GM18502 (cell line): ENCODE measurements at regions not wholly inside any gene's neighbourhood (a gene's known extent, or its start where the extent isn't known, plus 50 kb on each side); places are given as distances from the start of the nearest gene placed in this dataset.

Experiments
- ATAC-seq: cut with Tn5 transposase; IDR thresholded peaks from one replicate; pipeline ENCODE4 v1.9.1; 2021; ENCODE audit warnings: mild to moderate bottlenecking; ENCODE audit not compliant: unreplicated experiment, poor library complexity

DNA sequence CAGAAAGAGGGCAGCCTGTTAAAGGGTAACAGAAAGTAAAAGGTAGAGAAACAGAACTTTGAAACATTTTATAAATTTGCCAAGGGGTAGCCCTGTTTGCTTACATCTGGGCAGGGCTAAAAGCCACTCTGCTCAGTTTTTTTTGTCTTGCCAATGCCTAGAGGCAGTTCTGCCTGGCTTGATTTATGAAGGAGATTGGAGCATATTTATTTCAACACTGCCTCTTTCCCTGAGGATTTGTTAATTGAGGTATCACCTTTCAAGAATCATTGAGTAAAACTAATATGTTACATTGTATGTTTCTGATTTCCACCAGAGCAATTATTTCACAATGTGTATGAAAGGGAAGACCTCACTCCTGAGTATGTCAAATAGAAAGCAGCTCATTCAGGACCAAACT is 160.8 kb downstream of the GXYLT1 start:
- ATAC-seq: no peak

DNA sequence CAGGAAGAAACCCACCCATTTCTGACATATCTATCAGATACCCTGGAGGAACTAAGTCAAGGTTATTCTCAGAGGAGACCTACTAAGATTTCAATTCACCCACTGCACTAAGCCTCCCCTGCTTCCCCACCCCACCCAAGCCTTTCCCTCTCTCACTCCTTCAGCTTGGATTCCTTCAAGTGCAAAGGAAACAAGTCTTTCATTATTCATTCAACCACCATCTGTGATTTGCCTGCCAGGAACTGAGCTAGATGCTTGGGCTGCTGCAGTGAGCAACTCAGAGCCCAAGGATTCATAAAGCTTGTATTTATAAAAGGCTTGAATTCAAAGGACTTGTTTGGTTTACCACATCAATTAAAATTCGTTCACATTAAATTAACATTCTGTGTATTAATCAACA is 161.3 kb downstream of the GXYLT1 start:
- no peak for ATAC-seq

DNA sequence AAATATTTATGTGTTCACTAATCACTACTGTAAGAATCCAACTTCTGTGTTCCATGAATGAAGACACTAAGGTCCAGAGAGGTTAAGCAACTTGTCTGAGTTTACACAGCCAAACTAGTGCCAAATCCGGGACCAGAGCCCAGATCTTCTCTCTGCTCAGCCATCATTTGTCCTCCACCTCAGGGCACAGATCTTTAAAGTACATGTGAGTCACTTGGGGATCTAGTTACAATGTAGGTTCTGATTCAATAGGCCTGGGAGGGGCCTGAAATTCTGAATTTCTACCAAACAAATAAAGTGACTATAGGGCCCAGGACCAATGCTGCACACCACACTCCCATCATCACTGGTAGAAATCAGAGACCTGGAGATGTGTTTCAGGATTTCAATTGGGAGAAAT is 162.9 kb downstream of the GXYLT1 start:
- no peak for ATAC-seq

DNA sequence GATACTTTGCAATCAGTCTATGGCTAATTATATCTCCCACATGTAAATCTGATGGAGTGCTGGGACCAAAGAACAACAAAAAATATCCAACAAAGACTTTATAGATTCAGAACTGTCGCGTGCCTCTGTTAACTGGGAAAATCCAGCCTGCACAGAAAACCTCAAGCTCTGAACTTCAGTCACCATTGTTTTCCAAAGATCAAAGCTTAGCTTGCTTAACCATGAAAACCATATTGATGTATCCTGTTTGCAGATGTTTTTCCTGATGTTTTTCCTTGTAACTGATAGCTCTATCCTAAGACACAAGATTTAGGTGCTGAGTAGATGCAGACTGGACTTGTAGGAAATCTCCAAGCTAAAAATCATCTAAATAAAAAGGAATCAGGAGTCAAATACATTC is 163.7 kb downstream of the GXYLT1 start:
- no peak for ATAC-seq

DNA sequence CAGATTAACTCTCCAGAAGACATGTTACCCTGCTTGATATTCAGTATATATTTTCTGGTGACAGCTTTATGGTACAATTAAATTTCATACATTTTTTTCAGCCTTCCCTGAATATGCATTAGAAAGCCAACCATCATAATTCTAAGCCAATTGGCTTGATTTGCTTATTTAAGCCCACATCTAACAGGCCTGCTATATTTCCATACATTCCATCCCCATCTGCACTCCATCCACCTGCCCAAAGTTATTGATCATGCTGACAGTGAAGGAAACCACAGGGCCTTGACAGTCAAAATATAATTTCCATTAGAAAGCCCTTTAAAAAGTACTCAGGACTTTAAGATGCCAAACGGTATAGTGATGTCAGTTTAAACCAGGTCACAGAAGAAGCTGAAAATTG is 164.3 kb downstream of the GXYLT1 start:
- no peak for ATAC-seq

DNA sequence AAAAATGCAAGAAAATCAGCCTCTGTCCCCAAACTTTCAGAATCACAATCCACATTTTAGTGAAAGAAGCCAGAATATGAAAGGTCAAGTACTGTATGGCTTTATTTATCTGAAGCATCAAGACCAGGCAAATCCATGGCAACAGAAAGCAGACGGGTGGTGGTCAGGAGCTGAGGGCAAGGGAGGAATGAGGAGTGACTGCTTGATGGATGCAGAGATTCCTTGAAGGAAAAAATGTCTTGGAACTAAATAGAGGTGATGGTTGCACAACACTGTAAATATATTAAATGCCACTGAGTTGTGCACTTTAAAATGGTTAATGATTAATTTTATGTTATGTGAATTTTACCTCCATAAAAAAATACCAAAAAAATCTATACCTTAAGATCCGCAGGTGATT is 165.1 kb downstream of the GXYLT1 start:
- no peak for ATAC-seq

DNA sequence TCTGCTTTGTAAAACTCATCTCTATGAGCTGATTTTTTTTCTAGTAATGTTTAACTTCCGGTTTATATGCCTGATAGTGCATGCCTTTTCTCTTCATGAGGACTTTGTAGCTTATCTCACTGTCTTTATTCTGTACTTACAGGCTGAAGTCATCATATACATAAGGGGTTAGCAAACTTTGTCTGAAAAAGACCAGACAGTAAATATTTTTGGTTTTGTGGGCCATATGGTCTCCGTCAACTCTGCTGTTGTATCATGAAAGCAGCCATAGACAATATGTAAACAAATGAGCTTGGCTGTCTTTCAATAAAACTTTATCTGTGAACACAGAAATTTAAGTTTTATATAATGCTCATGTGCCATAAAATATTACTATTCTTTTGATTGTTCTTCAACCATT is 172.1 kb downstream of the GXYLT1 start:
- no peak for ATAC-seq

DNA sequence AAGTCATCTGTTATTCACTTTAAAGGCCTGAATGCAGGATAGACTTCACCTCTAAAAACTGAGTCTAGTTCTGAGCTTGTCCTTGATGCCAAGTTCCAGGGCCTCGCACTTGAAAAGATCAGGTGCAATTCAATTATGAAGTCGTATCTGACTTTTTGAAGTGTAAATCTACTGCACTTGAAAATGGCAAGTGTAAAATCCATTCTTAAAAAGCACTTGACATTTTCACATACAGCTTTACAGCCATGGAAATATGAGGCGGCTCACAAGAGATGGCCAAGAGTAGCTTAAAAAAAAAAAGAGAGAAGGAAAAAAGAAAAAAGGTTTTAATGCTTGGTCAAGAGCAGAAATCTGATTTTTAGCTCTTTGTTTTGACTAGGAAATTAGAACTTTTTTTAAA is 172.5 kb downstream of the GXYLT1 start:
- no peak for ATAC-seq

DNA sequence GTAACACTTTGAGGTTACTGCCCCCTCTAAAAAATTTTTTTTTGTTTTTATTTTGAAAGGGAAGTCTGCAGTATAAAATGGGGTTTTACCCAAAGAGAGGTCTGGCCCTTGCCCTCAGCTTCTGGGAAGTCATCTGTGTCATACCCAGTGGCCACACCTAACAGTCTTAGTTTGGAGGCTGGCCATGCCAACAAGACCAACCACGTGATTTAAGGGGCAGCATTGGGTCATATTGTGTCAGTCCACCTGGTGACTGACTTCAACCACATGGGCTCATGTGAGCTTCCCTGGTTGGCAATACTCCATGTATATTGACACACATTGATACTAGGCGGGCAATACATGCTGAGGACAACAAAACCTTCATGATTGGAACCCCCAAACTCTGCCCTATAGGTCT is 173.9 kb downstream of the GXYLT1 start:
- ATAC-seq: no peak

DNA sequence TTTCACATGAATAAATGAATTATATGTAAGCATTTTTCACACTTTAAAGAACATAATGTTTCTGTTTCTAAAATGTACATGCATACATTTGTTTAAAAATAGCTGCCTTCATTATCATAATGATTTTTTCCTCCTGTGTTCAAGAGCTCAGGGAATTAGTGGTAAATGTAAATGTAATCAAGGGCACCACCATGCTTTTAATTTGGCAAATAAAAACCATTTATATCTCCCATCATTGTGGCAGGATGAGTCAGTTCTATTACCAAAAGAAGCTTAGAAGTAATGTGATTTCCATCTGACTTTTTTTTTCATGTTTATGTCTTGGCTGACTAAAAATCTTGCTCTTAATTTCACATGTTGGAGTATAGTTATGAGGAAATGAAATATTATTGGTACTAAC is 176.1 kb downstream of the GXYLT1 start:
- ATAC-seq: no peak

DNA sequence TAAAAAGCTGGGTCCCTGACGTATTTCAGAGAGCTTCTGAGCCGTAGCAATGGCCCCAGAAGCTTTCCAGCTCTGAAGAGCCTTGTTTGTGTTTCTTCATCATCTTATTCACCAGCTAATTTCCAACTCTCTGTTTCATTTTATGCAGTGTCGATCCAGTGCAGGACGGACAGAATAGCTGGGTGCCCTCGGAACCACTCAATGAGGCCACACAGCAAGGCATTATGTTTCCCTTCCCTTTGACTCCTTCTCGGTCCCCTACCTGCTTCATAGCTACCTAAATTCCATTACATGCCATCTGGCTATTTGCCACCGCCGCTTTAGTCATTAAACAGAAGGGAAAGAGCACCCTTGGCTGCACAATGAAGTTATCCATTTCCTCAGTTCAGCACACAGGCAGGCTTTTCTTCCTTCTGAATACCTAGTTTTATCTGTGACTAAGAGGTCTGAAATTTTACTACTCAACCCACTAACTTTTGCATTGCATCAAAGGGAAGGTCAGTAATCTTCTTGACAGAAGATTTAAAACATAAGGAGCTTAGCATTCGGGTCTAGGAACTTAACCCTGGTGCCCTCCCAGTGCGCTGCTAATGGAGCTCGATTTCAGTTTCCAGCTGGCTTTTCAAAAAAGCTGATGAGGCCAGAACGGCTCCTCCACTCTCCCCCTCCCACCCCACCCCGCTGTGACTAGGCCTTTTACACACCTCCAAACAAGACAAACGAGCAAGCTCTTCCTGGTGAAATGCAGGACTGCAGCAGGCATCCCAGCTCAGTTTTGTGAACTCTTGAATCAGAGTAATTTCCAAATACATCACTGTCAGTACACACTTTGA is 176.8 kb downstream of the GXYLT1 start:
- no peak for ATAC-seq

DNA sequence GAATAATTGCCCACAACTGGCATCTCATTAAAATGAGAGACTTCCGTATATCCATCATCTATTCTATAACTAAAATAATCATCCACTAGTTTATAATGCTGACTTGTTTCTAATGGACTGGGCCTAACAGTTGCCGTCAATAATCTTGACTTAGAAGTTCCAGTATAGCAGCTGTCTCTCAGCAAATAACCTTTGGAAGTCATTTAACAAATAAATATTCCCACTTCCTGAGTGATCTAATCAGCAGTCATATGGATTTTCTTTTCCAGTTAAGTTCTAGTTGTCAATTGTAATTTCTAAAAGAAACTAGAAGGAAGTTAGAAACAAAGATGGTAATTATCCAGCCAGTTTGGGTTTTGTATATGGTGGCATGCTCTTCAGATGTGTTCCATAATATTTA is 177.8 kb downstream of the GXYLT1 start:
- ATAC-seq: no peak

DNA sequence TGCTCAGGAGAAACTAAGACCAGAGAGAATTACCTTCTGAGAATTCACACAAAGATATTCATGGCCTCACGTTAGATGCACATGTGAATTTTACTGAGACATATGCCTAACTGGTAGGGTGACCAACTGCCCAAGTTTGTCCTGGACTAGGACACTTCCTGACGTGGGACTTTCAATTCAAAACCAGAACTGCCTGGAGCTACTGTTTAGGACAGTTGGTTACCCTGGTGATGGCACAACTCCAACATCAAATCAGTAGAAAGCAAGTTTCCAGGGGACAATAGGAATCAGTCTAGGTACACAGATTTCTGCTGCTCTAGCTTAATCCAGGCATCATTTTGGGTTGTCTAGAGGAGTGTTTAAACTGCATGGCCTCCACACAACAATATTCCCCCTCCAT is 178.7 kb downstream of the GXYLT1 start:
- no peak for ATAC-seq

DNA sequence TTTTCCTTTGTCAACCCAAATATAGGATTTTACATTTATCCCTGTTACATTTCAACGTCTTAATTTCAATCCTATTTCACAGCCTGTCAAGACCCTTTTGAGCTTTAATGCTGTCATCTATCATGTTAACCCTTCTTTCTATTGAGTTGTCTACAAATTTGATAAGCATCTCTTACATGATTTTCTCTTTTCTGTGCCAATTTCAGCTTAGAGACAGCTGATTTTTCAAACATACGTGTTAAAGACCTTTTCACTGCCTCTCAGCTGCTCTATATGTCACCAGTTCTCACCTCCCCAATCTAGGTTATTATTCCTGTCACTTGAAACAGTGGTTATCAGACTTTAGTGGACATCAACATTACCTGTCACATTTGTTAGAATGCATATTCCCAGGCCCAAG is 181.3 kb downstream of the GXYLT1 start:
- ATAC-seq: no peak

DNA sequence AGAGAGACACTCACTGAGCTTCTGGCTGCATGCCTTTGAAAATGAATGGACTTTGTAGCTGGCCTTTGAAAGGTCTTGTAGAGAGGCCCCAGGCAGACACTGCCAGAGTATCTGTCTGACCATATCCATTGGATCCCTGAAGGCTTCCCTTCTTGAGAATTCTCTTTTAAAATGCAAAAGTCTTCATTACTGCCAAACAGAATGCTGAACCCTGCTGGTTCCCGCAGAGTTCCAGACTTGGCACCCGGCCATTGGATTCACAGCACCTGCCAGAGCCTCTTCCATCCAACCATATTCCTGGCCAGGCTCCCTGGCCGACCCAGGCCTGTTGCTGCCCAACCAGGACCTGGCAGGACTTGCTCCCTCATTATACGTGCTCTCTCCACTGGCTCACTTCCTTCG is 182.5 kb downstream of the GXYLT1 start:
- ATAC-seq: no peak

DNA sequence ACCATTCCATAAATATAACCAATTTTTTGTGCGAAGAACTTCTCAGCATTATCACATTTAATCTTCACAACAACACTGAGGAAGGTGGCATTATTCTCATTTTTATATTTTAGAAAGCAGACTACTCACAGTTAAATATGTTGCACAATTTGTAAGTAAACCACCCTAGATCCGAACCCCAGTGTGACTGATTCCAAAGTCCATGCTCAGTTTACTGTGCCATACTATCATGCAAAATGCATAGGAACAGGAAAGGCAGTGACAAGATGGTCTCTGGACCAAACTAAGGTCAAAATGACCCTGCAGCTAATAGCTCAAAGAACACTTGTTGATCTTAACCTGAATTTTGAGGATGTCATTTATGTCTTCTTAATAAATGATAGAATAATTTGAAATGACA is 185.4 kb downstream of the GXYLT1 start:
- no peak for ATAC-seq

DNA sequence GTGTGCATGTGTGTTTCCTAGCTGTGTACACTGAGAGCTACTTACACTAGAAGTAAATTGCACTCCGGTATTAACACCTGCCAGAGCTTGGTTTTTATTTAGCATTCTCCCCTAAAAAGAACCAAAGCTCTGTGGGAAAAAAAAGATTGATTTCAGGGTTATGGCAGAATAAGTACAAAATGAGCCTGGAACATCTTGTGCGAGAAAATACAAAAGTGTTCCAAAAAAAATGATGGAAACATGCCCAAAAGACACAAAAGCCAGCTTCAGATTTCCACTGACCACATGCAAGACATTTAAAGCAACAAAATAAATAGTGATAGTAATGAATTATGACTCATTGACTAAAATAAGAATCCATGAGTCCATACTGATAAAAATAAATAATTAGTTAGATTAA is 188.3 kb downstream of the GXYLT1 start:
- no peak for ATAC-seq

DNA sequence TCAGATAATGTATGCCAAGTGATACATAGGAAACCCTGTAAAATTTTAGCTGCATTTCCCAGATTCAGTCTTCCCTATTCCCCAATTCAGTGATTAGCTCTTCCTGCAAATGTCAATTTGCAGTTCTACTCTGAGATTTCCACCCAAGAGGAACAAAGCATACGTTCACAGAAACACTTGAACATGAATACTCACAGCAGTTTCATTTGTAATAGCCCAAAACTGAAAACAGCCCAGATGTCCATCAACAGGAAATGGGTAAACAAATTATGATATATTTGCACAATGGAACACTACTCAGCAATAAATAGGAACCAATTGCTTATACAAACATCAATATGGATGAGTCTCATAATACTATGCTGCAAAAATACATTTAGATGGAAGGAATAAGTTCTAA is 194.2 kb downstream of the GXYLT1 start:
- peak; percentile 79 for ATAC-seq

DNA sequence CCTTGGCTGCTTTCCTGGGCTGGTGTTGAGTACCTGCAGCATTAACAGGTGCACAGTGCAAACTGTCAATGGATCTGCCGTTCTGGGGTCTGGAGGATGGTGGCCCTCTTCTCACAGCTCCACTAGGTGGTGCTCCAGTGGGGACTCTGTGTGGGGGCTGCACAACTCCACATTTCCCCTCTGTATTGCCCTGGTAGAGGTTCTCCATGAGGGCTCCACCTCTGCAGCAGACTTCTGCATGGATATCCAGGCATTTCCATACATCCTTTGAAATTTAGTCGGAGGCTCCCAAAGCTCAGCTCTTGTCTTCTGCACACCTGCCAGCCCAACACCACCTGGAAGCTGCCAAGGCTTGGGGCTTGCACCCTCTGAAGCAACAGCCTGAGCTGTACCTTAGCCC is 198.6 kb downstream of the GXYLT1 start:
- ATAC-seq: no peak

DNA sequence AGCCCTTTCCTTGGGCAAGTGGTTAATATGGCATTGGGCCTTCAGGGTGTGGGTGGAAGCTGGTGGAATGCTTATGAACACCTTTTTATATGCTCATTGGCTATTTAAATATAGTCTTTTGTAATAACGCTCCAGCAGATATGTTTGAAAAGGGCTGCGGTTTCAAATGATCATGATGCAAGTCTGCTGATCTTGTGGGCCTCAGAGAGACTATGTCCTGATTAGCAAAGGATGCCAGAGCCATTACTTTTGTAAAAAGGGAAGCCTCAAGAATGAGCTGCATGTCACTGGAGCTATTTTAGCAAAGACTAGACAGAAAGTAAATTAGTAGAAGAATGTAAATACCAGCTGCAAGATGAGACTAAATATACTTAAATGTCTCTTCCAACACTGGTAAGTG is 200.5 kb downstream of the GXYLT1 start:
- ATAC-seq: no peak

DNA sequence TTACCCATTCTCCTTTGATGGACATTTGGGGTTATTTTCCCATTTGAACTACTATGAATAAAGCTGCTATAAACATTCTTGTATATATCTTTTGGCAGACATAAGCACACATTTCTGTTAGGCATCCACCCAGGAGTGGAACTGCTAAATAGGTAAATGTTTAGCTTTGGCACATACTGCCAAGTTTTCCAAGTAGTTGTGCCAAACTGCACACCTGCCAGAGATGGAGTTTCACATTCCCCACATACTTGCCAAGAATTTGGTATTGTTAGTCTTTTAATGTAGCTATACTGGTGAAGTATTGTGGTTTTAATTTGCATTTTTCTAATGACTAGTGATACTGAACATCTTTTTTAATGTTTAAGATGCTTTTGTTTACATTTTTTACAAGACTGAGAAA is 201.0 kb downstream of the GXYLT1 start:
- no peak for ATAC-seq

DNA sequence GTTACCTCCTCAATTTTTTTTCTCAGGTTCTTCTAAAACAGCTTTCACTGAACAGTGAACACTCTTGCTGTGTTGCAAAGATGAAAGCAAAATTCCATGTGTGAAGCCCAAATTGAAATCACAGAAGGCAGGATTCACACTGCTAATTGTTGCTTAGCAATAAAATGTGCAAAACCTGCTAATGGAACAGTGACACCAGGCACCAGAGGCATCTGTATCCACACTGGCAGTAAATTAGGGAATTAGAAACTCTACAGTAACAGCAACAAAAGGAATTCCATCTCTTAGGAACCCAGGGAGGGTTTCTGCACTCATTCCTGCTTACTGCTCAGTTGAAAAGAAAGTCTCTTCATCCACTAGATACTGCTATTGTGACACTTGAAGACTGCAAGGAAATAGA is 202.3 kb downstream of the GXYLT1 start:
- ATAC-seq: no peak

DNA sequence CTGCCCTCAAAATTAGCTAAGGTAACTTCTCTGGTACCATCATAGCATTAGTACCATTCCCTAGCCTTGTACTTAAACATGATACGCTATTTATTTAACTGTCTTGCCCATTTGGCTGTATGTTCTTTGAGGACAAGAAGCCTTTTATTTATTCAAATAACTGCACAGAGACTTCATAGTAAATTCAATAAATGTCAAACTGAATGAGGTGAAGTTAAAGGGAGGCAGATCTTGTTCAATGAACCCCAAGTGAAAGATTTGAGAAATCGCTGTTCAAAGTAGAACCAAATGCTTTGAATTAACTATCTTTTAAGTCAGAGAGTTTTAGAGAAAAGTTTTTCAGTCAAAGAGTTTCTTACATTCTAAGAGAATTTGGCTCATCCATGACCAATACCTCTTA is 203.6 kb downstream of the GXYLT1 start:
- ATAC-seq: no peak
